GM10266 (cell line): ENCODE measurements at regions not wholly inside any gene's neighbourhood (a gene's known extent, or its start where the extent isn't known, plus 50 kb on each side); places are given as distances from the start of the nearest gene placed in this dataset.

Experiments
- DNase-seq: peaks from one replicate; pipeline ENCODE4 v3.0.0; 2012; ENCODE audit errors: extremely low spot score
- TF ChIP-seq, protein P1 (sequence below): IDR thresholded peaks from 2 replicates; pipeline ENCODE4 v1.5.1; 2012; ENCODE audit warnings: mild to moderate bottlenecking, low read depth; ENCODE audit not compliant: control insufficient read depth, insufficient read depth; ENCODE audit errors: missing control alignments

DNA sequence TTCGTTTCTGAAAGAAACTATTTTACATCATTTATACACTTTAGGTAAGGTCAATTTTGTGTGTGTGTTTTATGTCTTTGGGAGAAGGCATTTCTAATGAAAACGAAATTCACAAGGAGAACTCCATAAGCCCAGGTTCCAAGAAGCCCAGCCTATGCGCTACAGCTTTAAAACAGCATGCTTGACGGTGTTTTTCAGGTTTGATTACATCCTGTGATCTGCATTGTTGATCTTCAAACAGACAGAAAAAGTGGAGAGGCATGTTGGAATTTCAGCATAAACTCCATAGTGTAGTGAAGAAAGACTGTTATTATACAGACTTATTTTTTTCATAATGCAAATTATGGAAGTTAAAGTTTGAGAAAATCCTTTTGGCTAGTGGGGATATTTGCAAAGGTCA lies 187.6 kb downstream of the TEX36 start:
- DNase-seq = no peak
- TF ChIP-seq, protein P1, sequence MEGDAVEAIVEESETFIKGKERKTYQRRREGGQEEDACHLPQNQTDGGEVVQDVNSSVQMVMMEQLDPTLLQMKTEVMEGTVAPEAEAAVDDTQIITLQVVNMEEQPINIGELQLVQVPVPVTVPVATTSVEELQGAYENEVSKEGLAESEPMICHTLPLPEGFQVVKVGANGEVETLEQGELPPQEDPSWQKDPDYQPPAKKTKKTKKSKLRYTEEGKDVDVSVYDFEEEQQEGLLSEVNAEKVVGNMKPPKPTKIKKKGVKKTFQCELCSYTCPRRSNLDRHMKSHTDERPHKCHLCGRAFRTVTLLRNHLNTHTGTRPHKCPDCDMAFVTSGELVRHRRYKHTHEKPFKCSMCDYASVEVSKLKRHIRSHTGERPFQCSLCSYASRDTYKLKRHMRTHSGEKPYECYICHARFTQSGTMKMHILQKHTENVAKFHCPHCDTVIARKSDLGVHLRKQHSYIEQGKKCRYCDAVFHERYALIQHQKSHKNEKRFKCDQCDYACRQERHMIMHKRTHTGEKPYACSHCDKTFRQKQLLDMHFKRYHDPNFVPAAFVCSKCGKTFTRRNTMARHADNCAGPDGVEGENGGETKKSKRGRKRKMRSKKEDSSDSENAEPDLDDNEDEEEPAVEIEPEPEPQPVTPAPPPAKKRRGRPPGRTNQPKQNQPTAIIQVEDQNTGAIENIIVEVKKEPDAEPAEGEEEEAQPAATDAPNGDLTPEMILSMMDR = no peak

DNA sequence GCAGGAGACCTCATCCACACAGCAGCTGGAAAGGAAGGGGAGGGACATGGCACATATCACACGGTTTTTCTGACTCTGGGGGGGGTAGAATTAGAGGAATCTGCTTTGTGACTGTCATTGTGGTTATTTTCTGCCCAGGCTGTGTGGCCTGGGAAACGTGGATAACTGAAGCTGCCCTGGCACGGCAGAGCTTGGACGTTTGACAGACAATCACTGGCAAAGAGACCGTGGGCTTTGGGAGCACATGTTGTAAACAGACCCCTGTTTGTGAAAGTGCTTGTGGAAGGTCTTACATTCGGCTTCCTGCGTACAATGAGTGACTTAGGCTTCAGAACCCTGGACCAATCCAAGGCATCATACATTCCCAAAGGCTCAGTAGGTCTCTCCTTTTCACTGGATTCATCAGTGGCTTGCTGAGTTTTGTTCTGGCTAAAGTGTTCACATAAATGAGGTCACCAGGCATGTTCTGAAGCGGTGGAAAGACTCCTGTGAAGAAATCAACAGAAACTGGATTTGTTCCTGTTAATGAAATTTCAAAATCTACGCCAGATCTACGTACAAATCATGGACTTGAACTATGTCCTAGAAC lies 188.2 kb downstream of the TEX36 start:
- DNase-seq = no peak
- TF ChIP-seq, protein P1 = no peak

DNA sequence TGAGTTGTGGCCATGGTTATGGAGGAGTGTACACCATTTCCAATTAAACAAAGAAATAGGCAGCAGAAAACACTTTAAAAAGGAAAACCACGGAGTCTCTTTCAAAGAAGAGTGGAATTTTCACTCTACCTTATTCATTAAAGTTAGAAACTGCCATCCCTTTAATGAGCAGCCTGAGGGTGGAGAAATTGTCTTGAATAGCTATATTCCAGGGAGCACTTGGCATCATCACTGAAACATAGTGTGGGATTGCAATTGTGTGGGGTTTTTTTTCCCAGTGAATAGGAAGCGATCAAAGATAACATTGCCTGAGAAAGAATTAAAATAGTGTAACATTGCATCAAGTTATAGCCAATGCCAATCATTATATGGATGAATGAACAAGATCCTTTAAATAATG lies 191.6 kb downstream of the TEX36 start:
- TF ChIP-seq, protein P1 = no peak
- DNase-seq = no peak

DNA sequence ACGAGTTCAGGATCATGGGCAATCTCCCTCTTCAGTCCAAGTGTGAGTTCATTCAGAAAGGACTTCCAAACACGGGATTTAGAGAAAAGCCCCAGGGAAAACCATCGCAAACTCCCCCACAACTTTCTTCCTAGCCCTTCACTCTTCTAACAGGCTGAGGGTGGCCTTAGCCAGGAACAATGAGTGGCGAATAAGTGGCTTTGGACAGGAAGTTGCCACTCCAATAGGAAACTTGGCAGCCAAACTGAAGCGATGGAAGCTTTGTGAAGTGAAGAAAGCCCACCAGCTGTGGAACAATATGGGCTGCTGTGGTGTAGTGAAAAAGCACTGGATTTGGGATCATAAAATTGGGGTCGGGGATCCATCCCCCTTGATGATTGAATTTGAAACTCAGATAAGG lies 193.2 kb downstream of the TEX36 start:
- TF ChIP-seq, protein P1 = no peak
- DNase-seq = no peak

DNA sequence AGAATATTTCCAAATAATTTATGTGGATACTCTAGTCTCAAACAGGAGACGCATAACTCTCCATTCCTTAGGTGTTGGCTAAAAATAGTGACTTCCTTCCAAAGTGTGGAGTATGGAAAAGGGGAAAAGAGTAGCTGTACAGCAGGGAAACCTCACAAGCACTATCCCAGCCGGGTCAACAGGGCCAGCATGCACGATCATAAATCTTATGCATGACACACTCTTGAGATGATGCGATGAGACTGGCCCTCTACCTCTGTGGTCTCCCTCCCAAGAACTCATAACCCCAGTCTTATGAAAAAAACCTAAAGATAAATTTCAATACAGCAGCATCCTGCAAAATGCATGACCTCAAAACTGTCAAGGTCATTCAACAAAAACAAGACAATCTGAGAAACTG lies 197.3 kb downstream of the TEX36 start:
- TF ChIP-seq, protein P1 = no peak
- no peak for DNase-seq

DNA sequence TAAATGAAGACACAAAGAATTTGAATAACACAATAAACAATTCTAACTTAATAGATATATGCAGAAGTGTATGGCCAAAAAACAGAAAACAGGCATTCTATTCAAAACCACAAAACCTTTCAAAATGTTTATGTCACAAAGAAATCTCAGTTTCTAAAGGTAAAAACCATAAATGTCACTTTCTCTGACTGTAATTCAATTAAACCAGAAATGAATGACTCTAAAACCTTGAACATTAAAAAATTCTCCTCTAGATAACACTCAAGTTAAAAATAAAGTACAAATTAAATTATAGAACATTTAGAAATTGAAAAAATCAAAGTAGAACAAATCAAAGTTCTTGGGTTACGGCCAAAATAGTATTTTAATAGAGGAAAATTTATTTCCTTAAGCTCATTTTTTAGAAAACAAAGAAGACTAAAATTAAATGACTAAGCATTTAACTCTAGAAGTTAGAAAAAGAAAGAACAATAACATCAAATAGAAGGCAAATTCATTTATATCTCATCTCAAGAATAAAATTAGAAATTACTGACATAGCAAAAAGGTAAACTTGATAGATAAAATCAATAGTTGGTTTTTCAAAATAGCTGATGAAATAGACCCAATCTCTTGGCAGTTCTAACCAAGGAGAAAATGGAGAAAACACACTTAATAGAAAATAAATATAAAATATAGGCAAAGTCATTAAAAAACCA lies 198.8 kb downstream of the TEX36 start:
- TF ChIP-seq, protein P1 = no peak
- no peak for DNase-seq

DNA sequence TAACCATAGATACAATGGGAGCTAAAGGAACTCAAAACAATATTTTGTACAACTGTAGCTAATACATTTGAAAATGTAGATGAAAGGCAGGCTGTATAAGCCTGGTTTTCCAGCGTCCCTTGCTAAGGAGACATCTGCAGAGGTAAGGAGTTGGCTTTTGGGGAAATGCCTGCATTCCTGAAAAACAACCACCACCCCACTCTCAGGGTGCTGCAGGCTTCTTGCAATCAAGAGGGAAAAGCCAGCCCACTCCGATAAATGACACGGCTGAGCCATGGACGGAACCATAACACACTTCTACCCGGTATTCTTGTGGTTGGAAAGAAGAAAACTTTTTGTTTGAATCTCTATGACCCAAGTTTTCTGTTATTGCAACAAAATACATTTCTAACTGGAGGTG lies 200.3 kb downstream of the TEX36 start:
- DNase-seq = no peak
- TF ChIP-seq, protein P1 = no peak
